Keratinocyte (primary cell): ENCODE measurements at regions not wholly inside any gene's neighbourhood (a gene's known extent, or its start where the extent isn't known, plus 50 kb on each side); places are given as distances from the start of the nearest gene placed in this dataset.

Experiments used
- DNase-seq: peaks from one replicate; pipeline ENCODE4 v3.0.0-alpha.2; 2011; ENCODE audit warnings: low read depth, missing footprints, low spot score
- FAIRE-seq: peaks from 2 replicates; lab custom pipeline; 2011; peaks lifted over from hg19 to GRCh38; lab: Jason Lieb, UNC
- H2AFZ ChIP-seq: 2 replicates; pipeline ENCODE4 v1.6.0; 2012; ENCODE audit warnings: low read length, control low read depth, inconsistent platforms; ENCODE audit not compliant: control insufficient read depth
- H3K27ac ChIP-seq: 2 replicates; pipeline ENCODE4 v1.5.1; 2011; ENCODE audit warnings: low read length; ENCODE audit not compliant: control insufficient read depth, insufficient read depth
- H3K27me3 ChIP-seq: 3 replicates; pipeline ENCODE4 v1.6.0; 2011; ENCODE audit warnings: low read length; ENCODE audit not compliant: control insufficient read depth, insufficient read depth; ENCODE audit errors: extremely low read depth
- H3K36me3 ChIP-seq, 2 experiments: 2 replicates in 1 of 2; 3 replicates in 1 of 2; pipeline ENCODE4 v1.5.1; 2011; ENCODE audit warnings: low read length in 2 of 2, mild to moderate bottlenecking in 1 of 2; ENCODE audit not compliant: control insufficient read depth in 2 of 2, insufficient read depth in 2 of 2; ENCODE audit errors: extremely low read depth in 1 of 2
- H3K4me1 ChIP-seq: 3 replicates; pipeline ENCODE4 v1.5.1; 2011; ENCODE audit warnings: low read length; ENCODE audit not compliant: control insufficient read depth, insufficient read depth; ENCODE audit errors: extremely low read depth
- H3K4me2 ChIP-seq: 3 replicates; pipeline ENCODE4 v1.6.0; 2011; ENCODE audit warnings: low read depth, low read length; ENCODE audit not compliant: control insufficient read depth, insufficient read depth; ENCODE audit errors: extremely low read depth
- H3K4me3 ChIP-seq, 3 experiments: fragments of 200-600 bp in 1 of 3; sonication (generic) in 1 of 3; 2 replicates in 2 of 3; 3 replicates in 1 of 3; pipeline ENCODE4 v1.5.1; 2011 to 2016; ENCODE audit warnings: low read length in 3 of 3, mild to moderate bottlenecking in 3 of 3, control low read depth in 2 of 3, inconsistent platforms in 1 of 3, low read depth in 1 of 3, mixed read lengths in 1 of 3, mixed run types in 1 of 3, moderate library complexity in 1 of 3; ENCODE audit not compliant: control insufficient read depth in 2 of 3, insufficient read depth in 2 of 3; ENCODE audit errors: extremely low read depth in 1 of 3
- H3K79me2 ChIP-seq: 2 replicates; pipeline ENCODE4 v1.6.0; 2012; ENCODE audit warnings: low read length; ENCODE audit not compliant: control insufficient read depth, insufficient read depth
- H3K9ac ChIP-seq: 3 replicates; pipeline ENCODE4 v1.6.0; 2011; ENCODE audit warnings: low read length; ENCODE audit not compliant: control insufficient read depth, insufficient read depth; ENCODE audit errors: extremely low read depth
- H3K9me1 ChIP-seq: 3 replicates; pipeline ENCODE4 v1.6.0; 2011; ENCODE audit warnings: low read length; ENCODE audit not compliant: control insufficient read depth, insufficient read depth; ENCODE audit errors: extremely low read depth
- H3K9me3 ChIP-seq: 2 replicates; pipeline ENCODE4 v1.5.1; 2012; ENCODE audit warnings: low read depth, low read length; ENCODE audit not compliant: control insufficient read depth
- H4K20me1 ChIP-seq: 3 replicates; pipeline ENCODE4 v1.6.0; 2011; ENCODE audit warnings: low read length; ENCODE audit not compliant: control insufficient read depth, insufficient read depth; ENCODE audit errors: extremely low read depth
- CTCF ChIP-seq, 3 experiments: IDR thresholded peaks in 1 of 3; conservative IDR thresholded peaks in 1 of 3; optimal IDR thresholded peaks in 1 of 3; 2 replicates in 2 of 3; 3 replicates in 1 of 3; pipeline versions ENCODE3 to v1.5.1; 2011; ENCODE audit warnings: low read length in 3 of 3, mild to moderate bottlenecking in 3 of 3, moderate library complexity in 2 of 3, control low read depth in 1 of 3, inconsistent platforms in 1 of 3; ENCODE audit not compliant: insufficient read depth in 2 of 3; ENCODE audit errors: extremely low read depth in 1 of 3
- EZH2 ChIP-seq: IDR thresholded peaks from one replicate; pipeline ENCODE4 v1.6.1; 2012; ENCODE audit warnings: inconsistent platforms, mild to moderate bottlenecking, low read length, moderate library complexity
- dilution Hi-C: fragments of 300-500 bp; cut with MboI; formaldehyde crosslinking; loops from one replicate; pipeline ENCODE4 v1.7.0; 2020; ENCODE audit warnings: low sequenced_read_pairs; ENCODE audit not compliant: extremely low pct_ligation_motif_present

DNA sequence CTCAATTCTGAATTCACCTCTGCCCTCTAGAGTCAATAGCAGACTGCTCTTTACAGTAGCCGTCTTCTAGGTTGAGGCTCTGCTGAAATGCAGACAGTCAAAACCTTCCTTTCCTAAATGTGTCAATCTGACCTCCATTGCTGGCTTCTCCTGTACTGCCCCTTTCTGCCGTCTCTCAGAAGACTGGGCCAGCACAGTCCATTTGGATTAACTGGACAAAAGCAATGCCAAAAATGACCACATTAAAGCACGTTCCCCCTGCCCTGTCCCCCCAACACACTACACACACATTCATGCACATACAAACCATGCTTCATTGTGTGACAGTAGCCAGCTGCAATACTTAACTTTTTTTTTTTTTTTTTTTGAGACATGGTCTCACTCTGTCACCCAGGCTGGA, 130.2 kb upstream of the LIFR start:
- no peaks in the 10 kb centered on the region for H3K9me3 ChIP-seq
- no peaks in the 10 kb centered on the region for H3K9me1 ChIP-seq
- no peak overlapping the region for H3K4me3 ChIP-seq
- H3K36me3 ChIP-seq = no peaks in the 10 kb centered on the region
- H4K20me1 ChIP-seq = no peaks in the 10 kb centered on the region
- no peaks in the 10 kb centered on the region for H3K27me3 ChIP-seq
- DNase-seq (no peak), FAIRE-seq (no peak)
- dilution Hi-C loops = no loop called here
- no peak overlapping the region for H3K9ac ChIP-seq
- TF ChIP-seq CTCF (optimal IDR thresholded peaks at IDR 0.05 in 1 of 3, IDR thresholded peaks at IDR 0.05 in 1 of 3, conservative IDR thresholded peaks at IDR 0.05 in 1 of 3; ENCODE audit: extremely low read depth in 1 of 3, insufficient read depth in 2 of 3, low read length in 3 of 3) (no peak), EZH2 (no peak)
- H3K79me2 ChIP-seq = no peaks in the 10 kb centered on the region
- no peak overlapping the region for H2AFZ ChIP-seq
- no peaks in the 10 kb centered on the region for H3K4me1 ChIP-seq
- no peak overlapping the region for H3K4me2 ChIP-seq
- no peak overlapping the region for H3K27ac ChIP-seq

- Histone ChIP-seq H3K79me2 (no peaks in the 10 kb centered on the region), H2AFZ (no peak overlapping the region), H3K4me3 (no peak overlapping the region), H3K9me1 (no peaks in the 10 kb centered on the region), H3K9me3 (no peaks in the 10 kb centered on the region), H4K20me1 (no peaks in the 10 kb centered on the region), H3K36me3 (no peaks in the 10 kb centered on the region), H3K4me1 (no peaks in the 10 kb centered on the region), H3K4me2 (no peak overlapping the region), H3K9ac (no peak overlapping the region), H3K27me3 (peaks cover 5% of the 10 kb centered on the region), H3K27ac (no peak overlapping the region)
- TF ChIP-seq EZH2 (no peak), CTCF (optimal IDR thresholded peaks at IDR 0.05 in 1 of 3, IDR thresholded peaks at IDR 0.05 in 1 of 3, conservative IDR thresholded peaks at IDR 0.05 in 1 of 3; ENCODE audit: extremely low read depth in 1 of 3, insufficient read depth in 2 of 3, low read length in 3 of 3) (no peak)
- FAIRE-seq (no peak), DNase-seq (no peak)
- dilution Hi-C loops = no loop called here
Measured at GRCh38 chr5:38692346-38692745, 135.9 kb upstream of the LIFR start.
